CD4-positive, alpha-beta T cell (primary cell): ENCODE measurements at regions not wholly inside any gene's neighbourhood (a gene's known extent, or its start where the extent isn't known, plus 50 kb on each side); places are given as distances from the start of the nearest gene placed in this dataset.

Source experiments
- ATAC-seq: fragments of 200-7000 bp; cut with Tn5 transposase; one replicate; pipeline ENCODE4 v1.10.0; 2022; ENCODE audit warnings: mild to moderate bottlenecking; ENCODE audit not compliant: poor library complexity
- CTCF ChIA-PET: fragments of 350-600 bp; sonication (Branson Sonifier 250); formaldehyde crosslinking; loops from one replicate; lab custom pipeline; 2021; ENCODE audit warnings: antibody characterized with exemption, inconsistent platforms; lab: Charles Lee
- POLR2A ChIA-PET: fragments of 350-600 bp; sonication (Branson Sonifier 250); formaldehyde crosslinking; loops from one replicate; lab custom pipeline; 2021; ENCODE audit warnings: antibody characterized with exemption, inconsistent platforms; lab: Charles Lee
- DNase-seq, 14 experiments: peaks; one replicate each; pipeline ENCODE4 v3.0.0-alpha.2; 2013 to 2020; ENCODE audit warnings: mixed read lengths in 2 of 14
- H3K27ac ChIP-seq, 2 donors: one replicate each; pipeline versions ENCODE4 v1.5.1 to v1.7.0; 2013; ENCODE audit warnings: low read length in 2 of 2, low read depth in 1 of 2, mild to moderate bottlenecking in 1 of 2
- H3K27me3 ChIP-seq, 2 experiments: 1 replicate in 1 of 2; 2 replicates in 1 of 2; pipeline versions ENCODE4 v1.6.1 to v1.7.0; 2013; ENCODE audit warnings: low read length in 2 of 2, control low read depth in 1 of 2, mild to moderate bottlenecking in 1 of 2, moderate library complexity in 1 of 2; ENCODE audit not compliant: insufficient read depth in 2 of 2, control insufficient read depth in 1 of 2
- H3K36me3 ChIP-seq: one replicate; pipeline ENCODE4 v1.6.1; 2013; ENCODE audit warnings: low read length, control low read depth; ENCODE audit not compliant: insufficient read depth
- H3K4me1 ChIP-seq: one replicate; pipeline ENCODE4 v1.6.1; 2013; ENCODE audit warnings: low read length, control low read depth; ENCODE audit not compliant: insufficient read depth
- H3K4me3 ChIP-seq: one replicate; pipeline ENCODE4 v1.5.1; 2013; ENCODE audit warnings: mild to moderate bottlenecking, low read length, moderate library complexity
- H3K9me3 ChIP-seq, 2 experiments: 1 replicate in 1 of 2; 2 replicates in 1 of 2; pipeline versions ENCODE4 v1.6.1 to v1.7.0; 2013; ENCODE audit warnings: low read length in 2 of 2, mild to moderate bottlenecking in 2 of 2, control low read depth in 1 of 2, moderate library complexity in 1 of 2; ENCODE audit not compliant: control insufficient read depth in 1 of 2, insufficient read depth in 1 of 2
- H3K27ac Mint-ChIP-seq: one replicate; pipeline ENCODE4 v1.8.0; 2020; ENCODE audit warnings: mixed read lengths
- H3K27me3 Mint-ChIP-seq: one replicate; pipeline ENCODE4 v1.8.0; 2021; ENCODE audit warnings: mixed read lengths
- H3K36me3 Mint-ChIP-seq: one replicate; pipeline ENCODE4 v1.8.0; 2021; ENCODE audit warnings: low read depth, mixed read lengths
- H3K4me1 Mint-ChIP-seq: one replicate; pipeline ENCODE4 v1.8.0; 2021; ENCODE audit warnings: low read depth, mixed read lengths
- H3K4me3 Mint-ChIP-seq: one replicate; pipeline ENCODE4 v1.8.0; 2020; ENCODE audit warnings: mild to moderate bottlenecking, mixed read lengths
- H3K9me3 Mint-ChIP-seq: one replicate; pipeline ENCODE4 v1.8.0; 2020; ENCODE audit warnings: mixed read lengths
- intact Hi-C, 2 experiments: fragments of 100-400 bp; cut with DNase I in 1 of 2; cut with micrococcal nuclease in 1 of 2; formaldehyde crosslinking; loops; one replicate each; pipeline versions ENCODE4 v1.15.1 to v1.9.0; 2023 to 2025; cut with DNase I, micrococcal nuclease
- TF ChIP-seq, protein P1 (sequence below): fragments of 200-600 bp; IDR thresholded peaks from one replicate; pipeline ENCODE4 v1.8.0; 2022; ENCODE audit warnings: antibody characterized with exemption, mild to moderate bottlenecking

DNA sequence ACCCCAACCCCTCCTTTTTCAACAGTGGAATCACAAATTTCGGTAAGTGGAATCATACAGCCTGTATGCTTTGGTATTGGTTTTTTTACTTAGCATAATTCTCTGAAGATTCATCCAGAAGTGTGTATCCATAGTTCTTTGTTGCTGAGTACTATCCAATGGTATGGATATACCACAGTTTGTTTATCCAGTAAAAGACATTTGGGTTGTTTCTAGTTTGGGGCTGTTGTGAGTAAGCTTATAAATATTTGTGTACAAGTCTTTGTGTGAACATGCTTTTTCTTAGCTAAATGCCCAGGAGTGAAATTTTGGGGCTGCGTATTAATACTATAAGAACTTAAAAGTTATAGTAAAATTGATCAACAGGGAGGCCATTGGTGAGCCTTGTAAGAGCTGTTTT, 57.5 kb upstream of the GC start:
- CTCF ChIA-PET = no interaction called here
- no peak overlapping the region for H3K27ac Mint-ChIP-seq

DNA sequence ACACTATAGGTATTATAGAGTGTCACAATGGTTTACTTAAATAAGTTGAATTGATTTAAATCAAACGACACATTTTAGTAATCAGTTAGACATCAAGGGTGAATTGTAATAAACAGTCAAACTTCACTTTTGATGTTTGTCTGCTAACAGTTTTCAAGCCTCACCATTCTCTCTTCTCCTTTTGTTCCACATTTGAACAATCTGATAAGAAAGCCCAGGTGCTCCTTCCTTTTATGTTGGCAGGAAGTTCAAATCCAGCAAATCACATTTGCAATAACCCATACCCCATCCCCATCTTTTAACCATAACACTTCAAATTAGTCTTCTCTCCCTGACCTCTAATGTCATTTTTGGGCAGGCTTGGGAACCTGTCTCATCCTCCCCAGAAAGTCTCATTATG, 63.4 kb upstream of the GC start:
- Mint-ChIP-seq H3K9me3 (no peaks in the 10 kb centered on the region), H3K4me3 (no peak overlapping the region), H3K27ac (no peak overlapping the region), H3K4me1 (no peaks in the 10 kb centered on the region), H3K36me3 (no peaks in the 10 kb centered on the region), H3K27me3 (no peaks in the 10 kb centered on the region)
- intact Hi-C loops = no loop called here
- Histone ChIP-seq H3K27ac (no peak overlapping the region), H3K9me3 (no peaks in the 10 kb centered on the region), H3K27me3 (no peaks in the 10 kb centered on the region), H3K4me1 (no peaks in the 10 kb centered on the region), H3K36me3 (no peaks in the 10 kb centered on the region), H3K4me3 (no peak overlapping the region)
- CTCF ChIA-PET = no interaction called here
- TF ChIP-seq, protein P1, sequence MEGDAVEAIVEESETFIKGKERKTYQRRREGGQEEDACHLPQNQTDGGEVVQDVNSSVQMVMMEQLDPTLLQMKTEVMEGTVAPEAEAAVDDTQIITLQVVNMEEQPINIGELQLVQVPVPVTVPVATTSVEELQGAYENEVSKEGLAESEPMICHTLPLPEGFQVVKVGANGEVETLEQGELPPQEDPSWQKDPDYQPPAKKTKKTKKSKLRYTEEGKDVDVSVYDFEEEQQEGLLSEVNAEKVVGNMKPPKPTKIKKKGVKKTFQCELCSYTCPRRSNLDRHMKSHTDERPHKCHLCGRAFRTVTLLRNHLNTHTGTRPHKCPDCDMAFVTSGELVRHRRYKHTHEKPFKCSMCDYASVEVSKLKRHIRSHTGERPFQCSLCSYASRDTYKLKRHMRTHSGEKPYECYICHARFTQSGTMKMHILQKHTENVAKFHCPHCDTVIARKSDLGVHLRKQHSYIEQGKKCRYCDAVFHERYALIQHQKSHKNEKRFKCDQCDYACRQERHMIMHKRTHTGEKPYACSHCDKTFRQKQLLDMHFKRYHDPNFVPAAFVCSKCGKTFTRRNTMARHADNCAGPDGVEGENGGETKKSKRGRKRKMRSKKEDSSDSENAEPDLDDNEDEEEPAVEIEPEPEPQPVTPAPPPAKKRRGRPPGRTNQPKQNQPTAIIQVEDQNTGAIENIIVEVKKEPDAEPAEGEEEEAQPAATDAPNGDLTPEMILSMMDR = no peak
- DNase-seq (no peak), ATAC-seq (no peak)
- POLR2A ChIA-PET = no interaction called here

More for the DNA sequence above, 57.5 kb upstream of the GC start:
- intact Hi-C loops = no loop called here
- H3K27me3 ChIP-seq = no peaks in the 10 kb centered on the region
- H3K4me3 ChIP-seq = no peak overlapping the region
- H3K36me3 Mint-ChIP-seq = no peaks in the 10 kb centered on the region
- DNase-seq (no peak), ATAC-seq (no peak)
- no peaks in the 10 kb centered on the region for H3K4me1 ChIP-seq
- H3K4me3 Mint-ChIP-seq = no peak overlapping the region
- H3K27me3 Mint-ChIP-seq = no peaks in the 10 kb centered on the region
- no peaks in the 10 kb centered on the region for H3K9me3 ChIP-seq
- TF ChIP-seq, protein P1 = no peak
- POLR2A ChIA-PET = no interaction called here
- no peaks in the 10 kb centered on the region for H3K4me1 Mint-ChIP-seq
- H3K9me3 Mint-ChIP-seq = no peaks in the 10 kb centered on the region
- H3K27ac ChIP-seq = no peak overlapping the region
- no peaks in the 10 kb centered on the region for H3K36me3 ChIP-seq

DNA sequence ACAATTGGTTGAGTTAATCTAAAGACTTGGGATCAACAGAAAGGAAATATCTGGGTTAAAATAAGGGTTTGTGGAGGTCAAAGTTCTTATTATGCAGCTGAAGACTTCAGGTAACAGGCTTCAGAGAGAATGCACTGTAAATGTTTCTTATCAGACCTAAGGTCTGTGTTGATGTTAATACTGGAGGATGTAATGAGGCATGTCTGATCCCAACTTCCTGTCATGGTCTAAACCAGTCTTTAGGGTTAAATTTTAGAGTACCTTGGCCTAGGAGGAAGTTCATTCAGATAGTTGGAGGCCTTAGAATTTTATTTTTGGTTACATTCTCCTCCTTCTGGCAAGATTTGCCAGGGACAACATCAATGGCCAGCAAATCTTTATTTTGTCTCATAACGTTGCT, 72.1 kb upstream of the GC start:
- CTCF ChIA-PET = no interaction called here
- Mint-ChIP-seq H3K4me1 (no peaks in the 10 kb centered on the region), H3K27me3 (peaks cover 5% of the 10 kb centered on the region), H3K36me3 (no peaks in the 10 kb centered on the region), H3K4me3 (no peak overlapping the region), H3K27ac (no peak overlapping the region), H3K9me3 (no peaks in the 10 kb centered on the region)
- Histone ChIP-seq H3K9me3 (no peaks in the 10 kb centered on the region), H3K36me3 (no peaks in the 10 kb centered on the region), H3K27ac (no peak overlapping the region), H3K27me3 (no peaks in the 10 kb centered on the region), H3K4me3 (no peak overlapping the region), H3K4me1 (no peaks in the 10 kb centered on the region)
- ATAC-seq = no peak
- TF ChIP-seq, protein P1 = no peak
- no peak for DNase-seq
- intact Hi-C loops = no loop called here
- POLR2A ChIA-PET = no interaction called here
